Tibial nerve (tissue), 4 donors: ENCODE measurements at regions not wholly inside any gene's neighbourhood (a gene's known extent, or its start where the extent isn't known, plus 50 kb on each side); places are given as distances from the start of the nearest gene placed in this dataset.

ENCODE experiments used
- DNase-seq, 2 donors: peaks; one replicate each; pipeline ENCODE4 v3.0.0-alpha.2; 2019; ENCODE audit warnings: low spot score in 2 of 2
- H3K27ac ChIP-seq, 4 donors: fragments of 200-600 bp; sonication (generic) in 3 of 4; one replicate each; pipeline ENCODE4 v1.5.1; 2017 to 2019; ENCODE audit warnings: mild to moderate bottlenecking in 1 of 4
- H3K27me3 ChIP-seq, 2 donors: fragments of 200-600 bp; sonication (generic) in 1 of 2; one replicate each; pipeline versions ENCODE4 v1.5.1 to v1.6.0; 2017 to 2019
- H3K36me3 ChIP-seq, 3 donors: fragments of 200-600 bp; sonication (generic); one replicate each; pipeline ENCODE4 v1.5.1; 2018 to 2019
- H3K4me1 ChIP-seq, 4 donors: fragments of 200-600 bp; sonication (generic) in 3 of 4; one replicate each; pipeline ENCODE4 v1.5.1; 2017 to 2019
- H3K4me3 ChIP-seq, 4 donors: fragments of 200-600 bp; sonication (generic) in 3 of 4; one replicate each; pipeline ENCODE4 v1.5.1; 2017 to 2019; ENCODE audit warnings: mild to moderate bottlenecking in 1 of 4, moderate library complexity in 1 of 4
- H3K9me3 ChIP-seq, 4 donors: fragments of 200-600 bp; sonication (generic) in 3 of 4; one replicate each; pipeline ENCODE4 v1.5.1; 2017 to 2019
- EP300 ChIP-seq, 2 donors: sonication (generic); formaldehyde crosslinking; IDR thresholded peaks; one replicate each; pipeline ENCODE4 v1.6.1; 2017; ENCODE audit warnings: antibody characterized with exemption in 2 of 2, mild to moderate bottlenecking in 1 of 2
- POLR2A ChIP-seq, 2 donors: fragments of 450-650 bp; IDR thresholded peaks; one replicate each; pipeline ENCODE4 v1.6.1; 2017; ENCODE audit warnings: antibody characterized with exemption in 2 of 2, mild to moderate bottlenecking in 2 of 2, moderate library complexity in 2 of 2
- WGBS, 2 donors: methylation state at CpG; one replicate each; pipeline ENCODE4 v1.1.5; 2018; 5-methylcytosine and 5-hydroxymethylcytosine counted together
- TF ChIP-seq, protein P1 (sequence below), 5 experiments: fragments of 200-600 bp in 3 of 5; fragments of 450-650 bp in 2 of 5; sonication (generic) in 3 of 5; IDR thresholded peaks; one replicate each; pipeline ENCODE4 v1.5.1; 2016 to 2019; ENCODE audit warnings: antibody characterized with exemption in 5 of 5, mild to moderate bottlenecking in 3 of 5, moderate library complexity in 2 of 5

- peak in 1 of 2 donors; percentile 13 for DNase-seq
- H3K36me3 ChIP-seq, result no peaks in the 10 kb centered on the region
- TF ChIP-seq EP300 (IDR thresholded peaks at IDR 0.05) (no peak), POLR2A (IDR thresholded peaks at IDR 0.05) (no peak)
- TF ChIP-seq, protein P1, sequence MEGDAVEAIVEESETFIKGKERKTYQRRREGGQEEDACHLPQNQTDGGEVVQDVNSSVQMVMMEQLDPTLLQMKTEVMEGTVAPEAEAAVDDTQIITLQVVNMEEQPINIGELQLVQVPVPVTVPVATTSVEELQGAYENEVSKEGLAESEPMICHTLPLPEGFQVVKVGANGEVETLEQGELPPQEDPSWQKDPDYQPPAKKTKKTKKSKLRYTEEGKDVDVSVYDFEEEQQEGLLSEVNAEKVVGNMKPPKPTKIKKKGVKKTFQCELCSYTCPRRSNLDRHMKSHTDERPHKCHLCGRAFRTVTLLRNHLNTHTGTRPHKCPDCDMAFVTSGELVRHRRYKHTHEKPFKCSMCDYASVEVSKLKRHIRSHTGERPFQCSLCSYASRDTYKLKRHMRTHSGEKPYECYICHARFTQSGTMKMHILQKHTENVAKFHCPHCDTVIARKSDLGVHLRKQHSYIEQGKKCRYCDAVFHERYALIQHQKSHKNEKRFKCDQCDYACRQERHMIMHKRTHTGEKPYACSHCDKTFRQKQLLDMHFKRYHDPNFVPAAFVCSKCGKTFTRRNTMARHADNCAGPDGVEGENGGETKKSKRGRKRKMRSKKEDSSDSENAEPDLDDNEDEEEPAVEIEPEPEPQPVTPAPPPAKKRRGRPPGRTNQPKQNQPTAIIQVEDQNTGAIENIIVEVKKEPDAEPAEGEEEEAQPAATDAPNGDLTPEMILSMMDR (IDR thresholded peaks at IDR 0.05), result no peak
- no peaks in the 10 kb centered on the region for H3K4me1 ChIP-seq
- H3K27ac ChIP-seq, result no peak overlapping the region
- 52 to 56% methylated on average over 1 of the region's 1 CpG for WGBS, 2 donors
- H3K4me3 ChIP-seq, result no peak overlapping the region
- no peaks in the 10 kb centered on the region for H3K9me3 ChIP-seq
- H3K27me3 ChIP-seq, result no peaks in the 10 kb centered on the region
Measured at GRCh38 chr2:150012986-150013385, 425.4 kb upstream of the MMADHC start.

DNA sequence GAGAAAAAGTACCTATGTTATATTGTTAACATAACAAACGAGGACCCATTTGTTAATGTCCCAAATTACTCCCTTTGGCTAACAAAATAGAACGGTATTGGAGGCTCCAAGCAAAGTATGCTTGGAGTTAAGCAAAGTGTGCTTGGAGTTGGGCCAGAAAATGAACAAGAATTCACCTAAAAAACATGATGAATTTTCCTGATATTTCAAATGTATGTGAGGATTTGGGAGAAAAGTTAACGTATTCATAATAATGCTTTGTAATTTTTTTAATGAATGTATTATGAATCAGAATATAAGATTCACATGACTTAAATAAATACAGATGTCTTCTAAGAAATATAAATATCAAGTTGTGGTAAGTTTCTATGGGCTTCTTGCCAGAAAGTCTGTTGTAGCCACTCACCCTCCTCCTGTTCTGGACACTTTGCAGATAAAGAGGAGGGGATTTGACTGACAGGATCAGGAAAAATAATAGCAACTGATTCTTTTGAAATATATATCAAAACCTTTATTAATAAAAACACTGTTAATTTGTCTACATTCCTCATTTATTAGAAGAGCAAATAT is 423.7 kb upstream of the MMADHC start:
- H3K27me3 ChIP-seq, result no peaks in the 10 kb centered on the region
- H3K27ac ChIP-seq, result no peak overlapping the region
- no peaks in the 10 kb centered on the region for H3K36me3 ChIP-seq
- DNase-seq, result no peak
- no peaks in the 10 kb centered on the region for H3K9me3 ChIP-seq
- WGBS, 2 donors, result 59 to 66% methylated on average over 3 of the region's 3 CpGs
- no peak overlapping the region for H3K4me3 ChIP-seq
- H3K4me1 ChIP-seq, result no peaks in the 10 kb centered on the region
- TF ChIP-seq, protein P1 (IDR thresholded peaks at IDR 0.05), result no peak
- TF ChIP-seq EP300 (IDR thresholded peaks at IDR 0.05) (no peak), POLR2A (IDR thresholded peaks at IDR 0.05) (no peak)

DNA sequence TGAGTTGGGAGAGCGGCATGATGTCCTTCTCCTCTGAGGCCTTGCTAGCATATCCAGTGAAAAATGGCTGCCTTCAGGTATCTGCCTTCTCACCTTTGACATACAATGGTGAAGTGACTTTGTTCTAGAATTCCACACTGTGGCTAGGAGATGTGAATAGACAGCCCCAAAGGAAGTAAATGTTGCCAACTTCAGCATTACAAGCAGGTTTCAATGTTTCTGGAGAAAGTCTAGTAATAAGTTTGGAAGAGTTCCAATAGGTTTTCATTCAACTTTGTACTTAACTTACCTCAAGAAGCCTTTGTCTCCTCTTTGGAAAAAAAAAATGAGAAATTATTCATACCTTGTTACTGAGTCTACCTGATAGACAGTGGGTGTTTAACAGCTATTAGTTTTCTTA is 421.3 kb upstream of the MMADHC start:
- TF ChIP-seq, protein P1 (IDR thresholded peaks at IDR 0.05), result no peak
- TF ChIP-seq EP300 (IDR thresholded peaks at IDR 0.05) (no peak), POLR2A (IDR thresholded peaks at IDR 0.05) (no peak)
- WGBS, 2 donors, result 93 to 100% methylated on average over 1 of the region's 1 CpG
- no peaks in the 10 kb centered on the region for H3K9me3 ChIP-seq
- no peaks in the 10 kb centered on the region for H3K27me3 ChIP-seq
- no peak for DNase-seq
- no peak overlapping the region for H3K4me3 ChIP-seq
- H3K27ac ChIP-seq, result no peak overlapping the region
- H3K4me1 ChIP-seq, result no peaks in the 10 kb centered on the region
- no peaks in the 10 kb centered on the region for H3K36me3 ChIP-seq

- Histone ChIP-seq H3K4me1 (no peaks in the 10 kb centered on the region), H3K4me3 (no peak overlapping the region), H3K27ac (no peak overlapping the region), H3K27me3 (no peaks in the 10 kb centered on the region), H3K9me3 (no peaks in the 10 kb centered on the region), H3K36me3 (no peaks in the 10 kb centered on the region)
- no peak for TF ChIP-seq POLR2A (IDR thresholded peaks at IDR 0.05)
- no peak for TF ChIP-seq EP300 (IDR thresholded peaks at IDR 0.05)
- TF ChIP-seq, protein P1 (IDR thresholded peaks at IDR 0.05), result no peak
- no peak for DNase-seq
- WGBS, 2 donors, result 90 to 93% methylated on average over 1 of the region's 1 CpG
Measured at GRCh38 chr2:150007815-150008430, 420.3 kb upstream of the MMADHC start.

GRCh38 chr2:150006591-150006990 is 419.0 kb upstream of the MMADHC start:
- no peak for DNase-seq
- TF ChIP-seq, protein P1 (IDR thresholded peaks at IDR 0.05), result no peak
- TF ChIP-seq POLR2A (IDR thresholded peaks at IDR 0.05), result no peak
- TF ChIP-seq EP300 (IDR thresholded peaks at IDR 0.05), result no peak
- no peaks in the 10 kb centered on the region for H3K36me3 ChIP-seq
- 93 to 95% methylated on average over 4 of the region's 4 CpGs for WGBS, 2 donors
- no peaks in the 10 kb centered on the region for H3K4me1 ChIP-seq
- H3K9me3 ChIP-seq, result no peaks in the 10 kb centered on the region
- H3K4me3 ChIP-seq, result no peak overlapping the region
- H3K27me3 ChIP-seq, result no peaks in the 10 kb centered on the region
- no peak overlapping the region for H3K27ac ChIP-seq
